Neural cell (in vitro differentiated cells): ENCODE measurements at regions not wholly inside any gene's neighbourhood (a gene's known extent, or its start where the extent isn't known, plus 50 kb on each side); places are given as distances from the start of the nearest gene placed in this dataset.

Experiments
- H2AFZ ChIP-seq: fragments of 200-600, 300-800 bp; sonication (generic), shearing (Covaris generic); 2 replicates; pipeline ENCODE4 v1.6.0; 2014; ENCODE audit warnings: low read depth, mild to moderate bottlenecking, antibody characterized with exemption, low read length, moderate library complexity
- H3F3A ChIP-seq: fragments of 200-600 bp; shearing (Covaris generic); 2 replicates; pipeline ENCODE4 v1.6.1; 2016; ENCODE audit warnings: mild to moderate bottlenecking, moderate library complexity, mixed read lengths, antibody characterized with exemption, low read length; ENCODE audit not compliant: insufficient read depth, poor library complexity, severe bottlenecking
- H3K27ac ChIP-seq: fragments of 200-600, 300-800 bp; sonication (generic), shearing (Covaris generic); 2 replicates; pipeline ENCODE4 v1.5.1; 2014; ENCODE audit warnings: mild to moderate bottlenecking, low read length, moderate library complexity
- H3K27me3 ChIP-seq: fragments of 300-800, 200-600 bp; sonication (generic), shearing (Covaris generic); 2 replicates; pipeline ENCODE4 v1.6.0; 2014; ENCODE audit warnings: mild to moderate bottlenecking, low read depth, low read length, moderate library complexity; ENCODE audit not compliant: insufficient read depth
- H3K36me3 ChIP-seq: fragments of 300-800, 200-600 bp; sonication (generic), shearing (Covaris generic); 2 replicates; pipeline ENCODE4 v1.5.1; 2014; ENCODE audit warnings: mild to moderate bottlenecking, antibody characterized with exemption, low read length, moderate library complexity; ENCODE audit not compliant: insufficient read depth
- H3K4me2 ChIP-seq: fragments of 300-800, 200-600 bp; sonication (generic), shearing (Covaris generic); 2 replicates; pipeline ENCODE4 v1.6.0; 2014; ENCODE audit warnings: mild to moderate bottlenecking, low read length
- H3K4me3 ChIP-seq: fragments of 300-800, 200-600 bp; sonication (generic), shearing (Covaris generic); 2 replicates; pipeline ENCODE4 v1.5.1; 2014; ENCODE audit warnings: mild to moderate bottlenecking, low read length, moderate library complexity
- H3K79me2 ChIP-seq: fragments of 200-600 bp; shearing (Covaris generic); replicated peaks from 2 replicates; pipeline ENCODE4 v1.6.0; 2014; ENCODE audit warnings: mild to moderate bottlenecking, low read length, moderate library complexity; ENCODE audit not compliant: insufficient read depth
- H3K9ac ChIP-seq: fragments of 300-800, 200-600 bp; sonication (generic), shearing (Covaris generic); 2 replicates; pipeline ENCODE4 v1.6.1; 2016; ENCODE audit warnings: mild to moderate bottlenecking, low read length, mixed read lengths
- H3K9me2 ChIP-seq: fragments of 200-600 bp; shearing (Covaris generic); 2 replicates; pipeline ENCODE4 v1.6.1; 2016; ENCODE audit warnings: mild to moderate bottlenecking, low read length, mixed read lengths; ENCODE audit not compliant: insufficient read depth
- H3K9me3 ChIP-seq: fragments of 200-600, 300-800 bp; sonication (generic), shearing (Covaris generic); 2 replicates; pipeline ENCODE4 v1.6.1; 2016; ENCODE audit warnings: mild to moderate bottlenecking, mixed run types, low read length, moderate library complexity, mixed read lengths
- H4K20me1 ChIP-seq: fragments of 200-600 bp; shearing (Covaris generic); 2 replicates; pipeline ENCODE4 v1.6.1; 2016; ENCODE audit warnings: mild to moderate bottlenecking, mixed run types; ENCODE audit not compliant: insufficient read depth
- EP300 ChIP-seq: fragments of 450-650 bp; conservative IDR thresholded peaks from 2 replicates; pipeline ENCODE4 v1.6.1; 2014; ENCODE audit warnings: antibody characterized with exemption, mild to moderate bottlenecking, moderate library complexity; ENCODE audit not compliant: poor library complexity, severe bottlenecking
- EZH2 ChIP-seq: fragments of 200-600, 300-800 bp; shearing (Covaris generic), sonication (generic); IDR thresholded peaks from 2 replicates; pipeline ENCODE4 v1.6.1; 2014; ENCODE audit warnings: antibody characterized with exemption, low read length, borderline replicate concordance, mild to moderate bottlenecking; ENCODE audit not compliant: insufficient read depth, poor library complexity, severe bottlenecking
- MXI1 ChIP-seq: fragments of 450-650 bp; conservative IDR thresholded peaks from 2 replicates; pipeline ENCODE4 v1.6.1; 2014; ENCODE audit warnings: antibody characterized with exemption, mild to moderate bottlenecking; ENCODE audit not compliant: poor library complexity, severe bottlenecking
- POLR2AphosphoS5 ChIP-seq: IDR thresholded peaks from 2 replicates; pipeline ENCODE4 v1.6.1; 2012
- RAD21 ChIP-seq: fragments of 450-650 bp; conservative IDR thresholded peaks from 2 replicates; pipeline ENCODE4 v1.6.1; 2014; ENCODE audit warnings: antibody characterized with exemption, mild to moderate bottlenecking, moderate library complexity
- REST ChIP-seq: IDR thresholded peaks from 2 replicates; pipeline ENCODE4 v1.6.1; 2012; ENCODE audit warnings: borderline replicate concordance
- SMC3 ChIP-seq: fragments of 450-650 bp; conservative IDR thresholded peaks from 2 replicates; pipeline ENCODE4 v1.6.1; 2014; ENCODE audit warnings: antibody characterized with exemption, mild to moderate bottlenecking, moderate library complexity; ENCODE audit not compliant: poor library complexity
- TAF1 ChIP-seq: IDR thresholded peaks from 2 replicates; pipeline ENCODE4 v1.6.1; 2012; ENCODE audit warnings: low read depth
- TF ChIP-seq, protein P1 (sequence below): fragments of 450-650 bp; IDR thresholded peaks from 2 replicates; pipeline ENCODE4 v1.5.1; 2014; ENCODE audit warnings: antibody characterized with exemption, mild to moderate bottlenecking, moderate library complexity; ENCODE audit not compliant: poor library complexity, severe bottlenecking

GRCh38 chr22:48423481-48423911 is 1404.2 kb downstream of the BRD1 start:
- no peak overlapping the region for H2AFZ ChIP-seq
- TF ChIP-seq POLR2AphosphoS5 (no peak), SMC3 (no peak), EZH2 (no peak), TAF1 (no peak), RAD21 (no peak), MXI1 (no peak), EP300 (no peak), REST (no peak)
- TF ChIP-seq, protein P1, sequence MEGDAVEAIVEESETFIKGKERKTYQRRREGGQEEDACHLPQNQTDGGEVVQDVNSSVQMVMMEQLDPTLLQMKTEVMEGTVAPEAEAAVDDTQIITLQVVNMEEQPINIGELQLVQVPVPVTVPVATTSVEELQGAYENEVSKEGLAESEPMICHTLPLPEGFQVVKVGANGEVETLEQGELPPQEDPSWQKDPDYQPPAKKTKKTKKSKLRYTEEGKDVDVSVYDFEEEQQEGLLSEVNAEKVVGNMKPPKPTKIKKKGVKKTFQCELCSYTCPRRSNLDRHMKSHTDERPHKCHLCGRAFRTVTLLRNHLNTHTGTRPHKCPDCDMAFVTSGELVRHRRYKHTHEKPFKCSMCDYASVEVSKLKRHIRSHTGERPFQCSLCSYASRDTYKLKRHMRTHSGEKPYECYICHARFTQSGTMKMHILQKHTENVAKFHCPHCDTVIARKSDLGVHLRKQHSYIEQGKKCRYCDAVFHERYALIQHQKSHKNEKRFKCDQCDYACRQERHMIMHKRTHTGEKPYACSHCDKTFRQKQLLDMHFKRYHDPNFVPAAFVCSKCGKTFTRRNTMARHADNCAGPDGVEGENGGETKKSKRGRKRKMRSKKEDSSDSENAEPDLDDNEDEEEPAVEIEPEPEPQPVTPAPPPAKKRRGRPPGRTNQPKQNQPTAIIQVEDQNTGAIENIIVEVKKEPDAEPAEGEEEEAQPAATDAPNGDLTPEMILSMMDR = no peak
- no peaks in the 10 kb centered on the region for H3K79me2 ChIP-seq
- H3K9ac ChIP-seq = no peak overlapping the region
- no peaks in the 10 kb centered on the region for H3K9me3 ChIP-seq
- no peak overlapping the region for H3K4me2 ChIP-seq
- H3K4me3 ChIP-seq = no peak overlapping the region
- no peak overlapping the region for H3K27ac ChIP-seq
- H3K9me2 ChIP-seq = no peaks in the 10 kb centered on the region
- no peaks in the 10 kb centered on the region for H3K27me3 ChIP-seq
- no peaks in the 10 kb centered on the region for H3F3A ChIP-seq
- H3K36me3 ChIP-seq = no peaks in the 10 kb centered on the region
- H4K20me1 ChIP-seq = no peaks in the 10 kb centered on the region

DNA sequence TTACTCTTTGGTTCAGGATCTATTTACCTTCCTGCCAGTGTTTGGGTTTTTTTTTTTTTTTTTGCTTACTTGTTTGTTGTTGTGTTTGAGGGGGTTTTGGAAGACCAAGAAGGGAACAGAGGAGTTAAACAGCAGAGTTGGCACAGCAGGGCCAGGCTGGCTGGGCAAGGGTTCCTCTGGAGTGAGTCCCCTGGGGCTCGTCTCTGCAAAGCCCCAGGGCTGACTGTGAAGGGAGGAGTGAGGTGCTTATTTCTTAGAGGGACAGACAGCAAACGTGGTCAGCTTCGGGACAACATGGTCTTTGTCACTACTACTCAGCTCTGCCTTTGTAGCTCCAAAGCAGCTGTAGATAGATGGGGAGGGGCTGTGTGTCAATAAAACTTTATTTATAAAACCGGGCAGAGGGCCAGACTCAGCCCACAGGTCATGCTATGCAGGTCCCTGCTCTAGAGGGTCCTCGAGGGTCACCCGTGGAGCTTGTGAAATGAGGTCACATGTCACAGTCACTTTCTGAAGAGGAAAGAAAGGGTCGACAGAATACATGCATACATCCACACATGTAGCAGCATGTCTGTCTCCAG is 1404.7 kb downstream of the BRD1 start:
- no peaks in the 10 kb centered on the region for H3K9me3 ChIP-seq
- no peak for TF ChIP-seq SMC3
- no peak for TF ChIP-seq RAD21
- no peak for TF ChIP-seq REST
- TF ChIP-seq EZH2 = no peak
- TF ChIP-seq, protein P1 = no peak
- no peak for TF ChIP-seq POLR2AphosphoS5
- TF ChIP-seq MXI1 = no peak
- TF ChIP-seq EP300 = no peak
- TF ChIP-seq TAF1 = no peak
- H3K4me3 ChIP-seq = no peak overlapping the region
- H3K79me2 ChIP-seq = no peaks in the 10 kb centered on the region
- no peak overlapping the region for H2AFZ ChIP-seq
- no peaks in the 10 kb centered on the region for H3F3A ChIP-seq
- no peaks in the 10 kb centered on the region for H4K20me1 ChIP-seq
- H3K4me2 ChIP-seq = no peak overlapping the region
- no peak overlapping the region for H3K9ac ChIP-seq
- H3K27me3 ChIP-seq = no peaks in the 10 kb centered on the region
- H3K36me3 ChIP-seq = no peaks in the 10 kb centered on the region
- no peak overlapping the region for H3K27ac ChIP-seq
- no peaks in the 10 kb centered on the region for H3K9me2 ChIP-seq
